Endodermal cell (in vitro differentiated cells): ENCODE measurements at regions not wholly inside any gene's neighbourhood (a gene's known extent, or its start where the extent isn't known, plus 50 kb on each side); places are given as distances from the start of the nearest gene placed in this dataset.

Source experiments
- DNase-seq: peaks from one replicate; pipeline ENCODE4 v3.0.0-alpha.2; 2017
- H3K27ac ChIP-seq: 2 replicates; pipeline ENCODE4 v1.5.1; 2013; ENCODE audit warnings: mild to moderate bottlenecking, low read depth, low read length, moderate library complexity
- H3K27me3 ChIP-seq: 2 replicates; pipeline ENCODE4 v1.6.1; 2013; ENCODE audit warnings: mild to moderate bottlenecking, low read length, moderate library complexity; ENCODE audit not compliant: insufficient read depth, control insufficient read depth, poor library complexity, severe bottlenecking
- H3K36me3 ChIP-seq: 2 replicates; pipeline ENCODE4 v1.7.0; 2013; ENCODE audit warnings: mild to moderate bottlenecking, low read length, moderate library complexity; ENCODE audit not compliant: control insufficient read depth, insufficient read depth
- H3K4me1 ChIP-seq: one replicate; pipeline ENCODE4 v1.7.0; 2013; ENCODE audit warnings: low read length; ENCODE audit not compliant: control insufficient read depth, insufficient read depth
- H3K4me3 ChIP-seq: 2 replicates; pipeline ENCODE4 v1.5.1; 2013; ENCODE audit warnings: mild to moderate bottlenecking, low read length, moderate library complexity
- H3K9ac ChIP-seq: 2 replicates; pipeline ENCODE4 v1.6.1; 2013; ENCODE audit warnings: mild to moderate bottlenecking, low read length, moderate library complexity; ENCODE audit not compliant: poor library complexity, severe bottlenecking; ENCODE audit errors: extremely low read depth
- H3K9me3 ChIP-seq: 2 replicates; pipeline ENCODE4 v1.6.1; 2013; ENCODE audit warnings: mild to moderate bottlenecking, low read length, moderate library complexity; ENCODE audit not compliant: control insufficient read depth
- H3K27ac Mint-ChIP-seq: 2 replicates; pipeline ENCODE4 v1.8.0; 2020; ENCODE audit warnings: mixed read lengths
- H3K27me3 Mint-ChIP-seq: 2 replicates; pipeline ENCODE4 v1.8.0; 2021; ENCODE audit warnings: mild to moderate bottlenecking, mixed read lengths; ENCODE audit not compliant: insufficient read depth
- H3K36me3 Mint-ChIP-seq: 2 replicates; pipeline ENCODE4 v1.8.0; 2020; ENCODE audit warnings: low read depth, mixed read lengths
- H3K4me1 Mint-ChIP-seq: 2 replicates; pipeline ENCODE4 v1.8.0; 2020; ENCODE audit warnings: mixed read lengths
- H3K4me3 Mint-ChIP-seq: 2 replicates; pipeline ENCODE4 v1.8.0; 2020; ENCODE audit warnings: mild to moderate bottlenecking, moderate library complexity, mixed read lengths
- H3K9me3 Mint-ChIP-seq: 2 replicates; pipeline ENCODE4 v1.8.0; 2020; ENCODE audit warnings: mild to moderate bottlenecking, mixed read lengths
- WGBS, 2 experiments: methylation state at CpG; one replicate each; pipeline versions ENCODE4 v1.1.5 to v1.1.7; 2013; ENCODE audit warnings: missing lambda C conversion rate in 2 of 2, mixed read lengths in 1 of 2; ENCODE audit not compliant: insufficient coverage in 1 of 2, insufficient read length in 1 of 2; 5-methylcytosine and 5-hydroxymethylcytosine counted together
- TF ChIP-seq, protein P1 (sequence below): fragments of 200-600 bp; sonication (generic); conservative IDR thresholded peaks from 2 replicates; pipeline ENCODE4 v1.5.0; 2021; ENCODE audit warnings: antibody characterized with exemption, mild to moderate bottlenecking

DNA sequence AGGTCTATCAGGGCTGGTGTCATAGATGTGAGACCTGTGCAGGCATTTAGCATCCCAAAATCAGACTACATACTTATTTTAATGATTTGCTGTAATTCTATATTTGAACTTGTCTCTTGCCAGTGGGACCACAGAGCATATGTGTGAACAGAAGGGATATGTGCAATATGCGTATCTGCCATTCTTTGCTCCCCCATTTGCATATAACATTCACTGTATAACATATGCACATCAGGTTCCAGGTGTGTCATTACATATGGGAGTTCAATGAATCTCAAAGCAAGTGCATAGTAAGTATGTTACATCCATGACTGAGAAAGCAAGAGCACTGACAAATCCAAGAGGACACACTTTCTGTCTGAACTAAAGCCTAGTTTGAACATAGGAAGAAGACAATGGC, 1115.1 kb upstream of the CNTN5 start:
- no peaks in the 10 kb centered on the region for H3K36me3 ChIP-seq
- DNase-seq, result no peak
- 100% methylated on average over 1 of the region's 1 CpG; no CpG with 5 or more reads in 1 of the 2 experiments for WGBS, 2 experiments
- Mint-ChIP-seq H3K27me3 (no peaks in the 10 kb centered on the region), H3K4me3 (no peak overlapping the region), H3K27ac (no peak overlapping the region), H3K9me3 (peaks cover 1% of the 10 kb centered on the region), H3K36me3 (no peaks in the 10 kb centered on the region), H3K4me1 (peaks cover 2% of the 10 kb centered on the region)
- no peaks in the 10 kb centered on the region for H3K4me1 ChIP-seq
- no peaks in the 10 kb centered on the region for H3K27me3 ChIP-seq
- H3K27ac ChIP-seq, result no peak overlapping the region
- no peak overlapping the region for H3K9ac ChIP-seq
- no peak overlapping the region for H3K4me3 ChIP-seq
- TF ChIP-seq, protein P1, sequence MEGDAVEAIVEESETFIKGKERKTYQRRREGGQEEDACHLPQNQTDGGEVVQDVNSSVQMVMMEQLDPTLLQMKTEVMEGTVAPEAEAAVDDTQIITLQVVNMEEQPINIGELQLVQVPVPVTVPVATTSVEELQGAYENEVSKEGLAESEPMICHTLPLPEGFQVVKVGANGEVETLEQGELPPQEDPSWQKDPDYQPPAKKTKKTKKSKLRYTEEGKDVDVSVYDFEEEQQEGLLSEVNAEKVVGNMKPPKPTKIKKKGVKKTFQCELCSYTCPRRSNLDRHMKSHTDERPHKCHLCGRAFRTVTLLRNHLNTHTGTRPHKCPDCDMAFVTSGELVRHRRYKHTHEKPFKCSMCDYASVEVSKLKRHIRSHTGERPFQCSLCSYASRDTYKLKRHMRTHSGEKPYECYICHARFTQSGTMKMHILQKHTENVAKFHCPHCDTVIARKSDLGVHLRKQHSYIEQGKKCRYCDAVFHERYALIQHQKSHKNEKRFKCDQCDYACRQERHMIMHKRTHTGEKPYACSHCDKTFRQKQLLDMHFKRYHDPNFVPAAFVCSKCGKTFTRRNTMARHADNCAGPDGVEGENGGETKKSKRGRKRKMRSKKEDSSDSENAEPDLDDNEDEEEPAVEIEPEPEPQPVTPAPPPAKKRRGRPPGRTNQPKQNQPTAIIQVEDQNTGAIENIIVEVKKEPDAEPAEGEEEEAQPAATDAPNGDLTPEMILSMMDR, result no peak
- H3K9me3 ChIP-seq, result no peaks in the 10 kb centered on the region

DNA sequence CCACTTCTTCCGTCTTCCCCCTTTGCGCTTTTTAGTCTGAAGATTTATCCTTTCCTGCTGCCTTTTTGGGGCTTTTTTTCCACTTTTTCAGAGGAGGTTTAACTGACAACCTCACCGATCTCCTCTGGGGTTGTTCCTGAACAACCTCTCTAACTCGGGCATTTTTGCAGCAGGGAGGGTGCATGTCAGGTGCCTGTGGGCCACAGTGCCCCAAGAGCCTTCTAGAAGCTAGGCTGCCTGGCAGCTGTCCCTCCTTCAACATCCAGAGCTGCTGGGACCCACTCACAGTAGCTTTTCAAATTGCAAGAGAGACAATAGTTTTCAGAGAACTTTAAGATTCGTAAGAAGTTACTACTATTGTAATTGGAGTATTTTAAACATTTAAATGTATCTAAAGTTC, 1112.4 kb upstream of the CNTN5 start:
- H3K36me3 Mint-ChIP-seq, result no peaks in the 10 kb centered on the region
- Histone ChIP-seq H3K27me3 (no peaks in the 10 kb centered on the region), H3K9ac (no peak overlapping the region), H3K4me1 (no peaks in the 10 kb centered on the region), H3K9me3 (no peaks in the 10 kb centered on the region), H3K27ac (no peak overlapping the region), H3K4me3 (no peak overlapping the region), H3K36me3 (no peaks in the 10 kb centered on the region)
- H3K9me3 Mint-ChIP-seq, result no peaks in the 10 kb centered on the region
- H3K4me3 Mint-ChIP-seq, result no peak overlapping the region
- TF ChIP-seq, protein P1, result no peak
- H3K27me3 Mint-ChIP-seq, result no peaks in the 10 kb centered on the region
- no peak for DNase-seq
- H3K27ac Mint-ChIP-seq, result no peak overlapping the region
- no peaks in the 10 kb centered on the region for H3K4me1 Mint-ChIP-seq
- 83 to 89% methylated on average over 4 to 5 of the region's 5 CpGs for WGBS, 2 experiments

DNA sequence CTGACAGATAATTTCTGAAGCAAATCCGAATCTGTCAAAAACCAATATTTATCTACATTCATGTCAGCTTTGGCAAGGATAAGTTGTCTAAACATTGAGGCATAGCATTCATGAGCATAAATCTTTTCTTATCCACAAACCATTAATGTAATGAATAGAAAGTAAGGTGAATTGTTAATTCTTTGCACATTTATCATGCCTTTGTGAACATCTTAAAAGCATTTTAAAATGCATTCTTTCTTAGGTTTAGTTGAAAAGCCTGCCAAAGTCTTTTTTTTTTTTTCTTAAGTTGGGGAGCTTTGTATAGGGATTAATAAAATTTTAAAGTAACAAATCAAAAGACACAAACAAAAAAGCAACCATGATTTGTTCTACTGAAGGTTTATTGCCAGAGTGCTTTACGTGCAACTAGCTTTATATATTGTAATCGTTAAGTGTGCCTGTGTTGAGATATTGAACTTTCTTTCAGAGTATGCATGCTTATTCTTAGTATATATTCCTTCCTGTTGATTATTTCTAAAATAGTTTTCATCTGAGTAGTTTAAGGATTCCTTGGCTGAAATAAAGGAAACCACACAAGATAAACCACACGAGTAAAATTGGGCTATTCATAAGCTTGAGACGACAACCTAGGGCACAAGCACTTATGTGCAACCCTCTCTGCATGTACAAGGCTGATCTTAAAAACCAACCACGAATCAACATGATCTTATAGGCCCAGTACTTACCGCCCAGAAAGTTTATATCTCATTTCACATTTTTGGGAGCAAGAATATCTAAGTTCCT, 1110.9 kb upstream of the CNTN5 start:
- Mint-ChIP-seq H3K4me3 (no peak overlapping the region), H3K4me1 (no peaks in the 10 kb centered on the region), H3K36me3 (no peaks in the 10 kb centered on the region), H3K27me3 (no peaks in the 10 kb centered on the region), H3K27ac (no peak overlapping the region), H3K9me3 (no peaks in the 10 kb centered on the region)
- Histone ChIP-seq H3K9me3 (no peaks in the 10 kb centered on the region), H3K4me1 (no peaks in the 10 kb centered on the region), H3K4me3 (no peak overlapping the region), H3K9ac (no peak overlapping the region), H3K27ac (no peak overlapping the region), H3K27me3 (no peaks in the 10 kb centered on the region), H3K36me3 (no peaks in the 10 kb centered on the region)
- TF ChIP-seq, protein P1, result no peak
- WGBS, 2 experiments, result 95 to 100% methylated on average over 2 to 5 of the region's 7 CpGs
- no peak for DNase-seq
